NCI-H2029 (cell line): ENCODE measurements at regions not wholly inside any gene's neighbourhood (a gene's known extent, or its start where the extent isn't known, plus 50 kb on each side); places are given as distances from the start of the nearest gene placed in this dataset.

ENCODE experiments used
- DNase-seq: peaks from one replicate; lab custom pipeline; 2025; lab: John Stamatoyannopoulos, UW

DNA sequence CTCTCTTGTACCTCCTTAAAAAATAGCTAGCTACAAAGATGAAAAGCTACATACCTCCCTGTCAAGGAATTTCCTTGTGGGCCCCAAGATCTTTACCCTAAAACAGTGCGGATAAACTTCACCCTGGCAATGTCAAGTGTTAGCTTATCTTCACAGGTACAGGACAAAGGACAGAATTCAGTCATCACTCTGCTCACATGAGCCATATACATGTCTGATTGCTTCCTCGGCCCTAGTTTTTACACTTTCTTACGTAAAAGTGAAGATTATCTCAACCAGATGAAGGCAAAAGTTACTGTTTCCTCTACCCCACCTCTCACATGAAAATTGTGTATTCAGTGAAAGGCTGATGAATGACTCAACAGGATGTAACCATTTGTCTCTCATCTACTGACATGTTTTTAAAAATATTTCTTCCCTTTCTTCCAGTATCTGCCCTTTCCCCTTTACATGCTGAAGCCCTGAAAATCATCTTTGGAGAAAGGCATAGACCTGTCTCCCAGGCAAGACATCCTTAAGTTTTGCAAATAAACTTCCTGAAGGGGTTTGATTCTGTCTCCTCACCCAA is 890.1 kb downstream of the GALC start:
- DNase-seq, result no peak

DNA sequence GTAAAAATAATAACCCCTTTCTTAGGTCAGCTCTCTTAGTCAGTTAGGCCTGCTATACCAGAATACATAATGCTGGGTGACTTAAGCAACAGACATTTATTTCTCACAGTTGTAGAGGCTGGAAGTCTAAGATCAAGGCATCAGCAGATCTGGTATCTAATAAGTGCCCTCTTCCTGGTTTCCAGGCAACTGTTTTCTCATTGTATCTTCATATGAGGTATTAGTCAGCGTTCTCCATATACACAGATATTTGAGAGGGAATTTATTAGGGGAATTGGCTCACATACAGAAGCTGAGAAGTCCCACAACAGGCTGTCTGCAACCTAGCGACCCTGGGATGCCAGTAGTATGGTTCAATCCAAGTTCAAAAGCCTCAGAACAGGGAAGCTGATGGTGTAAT is 896.0 kb downstream of the GALC start:
- no peak for DNase-seq

- DNase-seq, result no peak
Measured at GRCh38 chr14:87094913-87095312, 898.1 kb downstream of the GALC start.

- DNase-seq, result no peak
Measured at GRCh38 chr14:87088588-87088987, 904.4 kb downstream of the GALC start.

GRCh38 chr14:87087881-87088280 is 905.1 kb downstream of the GALC start:
- DNase-seq, result no peak

- DNase-seq, result no peak
Measured at GRCh38 chr14:87084908-87085307, 908.1 kb downstream of the GALC start.

DNA sequence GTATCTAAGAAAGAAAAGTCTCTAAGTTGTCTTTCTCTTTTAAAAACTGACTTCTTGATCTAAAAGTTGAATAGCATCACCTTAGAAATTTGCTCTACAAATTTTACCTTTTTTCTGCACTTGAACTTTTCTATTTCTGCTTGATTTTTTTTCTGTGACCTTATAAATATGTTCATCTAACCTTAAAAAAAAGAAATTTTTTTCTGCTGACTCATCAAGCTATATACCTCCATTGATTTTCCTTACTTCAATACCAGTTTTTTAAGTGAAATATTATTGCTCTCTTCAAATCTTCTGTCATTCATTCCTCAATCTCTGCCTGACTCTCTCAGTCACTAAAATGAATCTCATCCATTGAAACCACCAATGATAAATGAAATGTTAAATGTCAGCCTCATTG is 910.1 kb downstream of the GALC start:
- DNase-seq, result no peak

GRCh38 chr14:87081004-87081403 is 912.0 kb downstream of the GALC start:
- no peak for DNase-seq

- no peak for DNase-seq
Measured at GRCh38 chr14:87080146-87080545, 912.8 kb downstream of the GALC start.

DNA sequence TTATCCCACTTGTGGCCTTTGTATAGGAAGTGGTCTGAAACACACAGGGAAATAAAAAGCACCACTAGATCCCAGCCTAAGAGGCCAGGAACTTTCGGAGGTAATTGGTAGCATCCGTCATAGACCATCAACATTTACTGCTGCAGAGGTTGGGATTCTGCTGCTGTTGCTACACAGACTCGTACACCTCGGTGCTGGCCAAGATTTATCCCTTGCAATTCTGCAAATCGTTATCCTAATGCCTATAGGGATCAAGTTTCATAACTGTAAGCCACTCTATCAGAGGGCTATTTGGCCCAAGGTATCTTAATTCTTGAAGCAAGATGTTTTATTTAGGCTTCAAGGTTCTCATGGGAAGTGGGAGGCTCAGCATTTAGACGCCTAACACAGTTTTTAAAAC is 913.6 kb downstream of the GALC start:
- DNase-seq, result no peak

DNA sequence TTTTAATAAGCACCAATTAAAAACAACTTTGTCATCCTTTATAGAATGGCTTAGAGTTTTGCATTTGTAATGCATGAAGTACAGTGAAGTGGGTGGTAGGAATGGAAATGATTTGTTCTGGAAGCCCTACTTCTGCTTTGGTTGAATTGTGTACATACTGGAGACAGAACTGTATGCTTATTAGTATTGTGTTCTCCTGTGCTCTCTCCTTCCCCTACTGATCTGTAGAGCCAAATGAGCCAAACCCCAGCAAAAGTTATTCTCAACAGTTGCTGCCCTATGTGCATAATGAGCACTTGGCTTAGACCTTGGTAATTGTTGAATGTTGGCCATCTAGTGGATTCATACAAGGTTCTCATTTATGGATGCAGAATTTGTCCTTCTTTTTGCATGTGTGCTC is 916.1 kb downstream of the GALC start:
- no peak for DNase-seq

GRCh38 chr14:87076146-87076545 is 916.8 kb downstream of the GALC start:
- no peak for DNase-seq

GRCh38 chr14:87073880-87074570 is 919.0 kb downstream of the GALC start:
- no peak for DNase-seq

DNA sequence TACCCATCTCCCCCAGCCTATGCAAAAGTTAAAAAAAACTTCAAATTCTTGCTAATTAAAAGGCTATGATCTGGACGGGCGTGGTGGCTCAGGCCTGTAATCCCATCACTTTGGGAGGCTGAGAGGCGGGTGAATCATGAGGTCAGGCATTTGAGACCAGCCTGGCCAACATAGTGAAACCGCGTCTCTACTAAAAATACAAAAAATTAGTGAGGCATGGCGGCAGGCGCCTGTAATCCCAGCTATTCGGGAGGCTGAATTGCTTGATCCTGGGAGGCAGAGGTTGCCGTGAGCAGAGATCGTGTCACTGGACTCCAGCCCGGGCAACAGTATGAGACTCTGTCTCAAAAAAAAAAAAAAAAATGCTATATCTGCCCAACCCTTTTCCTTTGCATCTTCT is 925.4 kb downstream of the GALC start:
- no peak for DNase-seq

DNA sequence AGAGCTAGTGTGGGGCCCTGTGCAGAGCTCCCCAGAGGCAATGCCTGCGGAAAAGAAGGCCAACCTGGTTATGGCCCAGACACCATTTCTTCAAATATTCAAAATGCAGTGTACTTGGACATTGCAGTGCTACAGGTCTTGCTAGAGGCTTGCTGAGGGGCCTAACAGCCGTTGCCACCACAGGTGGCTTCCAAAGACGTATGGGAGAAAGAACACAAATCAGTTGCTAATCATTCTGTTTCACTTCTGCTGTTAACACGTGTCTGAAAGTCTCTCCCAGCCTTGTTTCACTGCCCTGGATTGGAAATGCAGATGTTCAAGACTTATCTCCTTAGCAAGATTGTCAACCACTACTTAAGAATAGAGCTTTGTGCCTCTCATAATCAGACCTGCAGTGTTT is 925.9 kb downstream of the GALC start:
- DNase-seq, result no peak

DNA sequence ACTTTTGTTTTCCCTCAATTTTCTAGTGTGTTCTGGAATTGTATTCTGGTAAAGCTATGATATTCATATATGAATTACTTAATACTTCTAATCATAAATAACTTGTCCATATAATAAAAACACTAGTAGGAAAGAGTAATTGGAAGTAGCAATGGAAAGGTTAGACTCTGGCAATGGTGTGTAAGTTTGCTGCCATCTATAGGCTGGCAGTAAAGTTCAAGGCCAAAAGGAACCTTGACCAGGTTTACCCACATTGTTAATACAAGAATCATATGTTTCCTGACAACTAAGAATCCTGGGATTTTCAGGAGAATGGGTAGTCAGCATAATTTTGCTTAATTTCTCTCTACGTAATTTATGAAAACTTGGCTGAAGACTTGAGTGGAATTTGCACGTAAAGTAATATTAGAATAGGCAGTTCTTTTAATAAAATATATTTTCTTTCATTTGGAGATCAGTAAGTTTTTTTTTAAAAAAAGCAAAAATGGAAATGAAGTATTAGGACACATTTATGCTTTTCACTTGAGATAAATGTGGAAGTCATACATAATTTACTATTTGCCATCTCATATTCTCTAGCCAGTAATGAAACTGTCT is 926.7 kb downstream of the GALC start:
- no peak for DNase-seq

DNA sequence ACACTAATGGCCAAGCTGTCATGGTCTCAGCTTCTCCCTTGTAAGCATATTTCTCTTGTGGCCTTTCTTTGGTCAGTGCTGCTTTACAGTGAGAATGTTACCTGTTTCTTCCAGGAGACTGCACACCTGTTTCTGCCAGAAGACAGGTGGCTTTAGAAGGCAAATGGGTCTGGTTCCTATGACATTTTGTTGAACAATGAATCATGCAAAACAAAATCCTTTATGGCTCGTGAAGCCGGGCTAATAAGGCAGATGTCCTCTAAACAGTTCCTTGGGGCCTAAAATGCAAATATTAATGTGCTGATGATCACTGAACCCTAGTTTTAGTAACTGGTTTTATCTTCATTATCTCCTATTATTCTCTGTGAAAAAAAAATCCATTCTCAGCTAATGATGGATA is 927.6 kb downstream of the GALC start:
- DNase-seq, result no peak

DNA sequence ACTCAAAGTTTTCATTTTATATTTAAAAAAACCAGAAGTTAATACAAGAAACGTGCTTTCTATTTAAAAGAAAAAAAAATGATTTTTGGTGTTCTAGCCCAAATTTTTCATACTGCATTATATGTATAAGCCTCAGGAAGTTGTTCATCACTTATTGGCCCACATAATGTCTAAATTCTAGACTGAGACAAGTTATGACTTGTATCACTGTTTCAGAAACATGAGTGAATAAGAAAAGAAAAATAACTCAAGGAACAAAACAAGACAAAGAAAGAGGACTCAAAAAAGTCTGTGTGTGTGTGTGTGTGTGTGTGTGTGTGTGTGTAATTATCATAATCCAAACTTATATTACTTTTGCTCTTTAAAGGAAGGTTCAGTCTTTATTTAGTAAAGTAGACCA is 929.8 kb downstream of the GALC start:
- DNase-seq, result no peak

DNA sequence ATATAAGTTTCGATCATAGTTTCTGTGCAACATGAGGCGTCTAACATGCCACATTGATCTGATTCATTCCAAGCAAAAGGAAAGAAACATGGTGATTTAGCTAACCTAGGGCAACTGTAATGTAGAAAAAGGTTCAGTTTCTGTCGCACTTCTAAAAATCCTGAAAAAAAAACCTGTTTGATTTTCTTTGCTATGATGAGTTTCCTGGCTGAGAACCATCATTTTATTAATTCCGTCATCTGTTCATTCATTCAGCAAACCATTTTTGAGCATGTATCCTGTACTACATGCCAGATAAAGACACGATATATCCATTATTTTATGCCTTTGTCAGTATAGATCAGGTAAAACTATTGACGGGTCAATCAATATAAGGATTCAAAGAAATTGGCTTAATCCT is 932.6 kb downstream of the GALC start:
- no peak for DNase-seq

DNA sequence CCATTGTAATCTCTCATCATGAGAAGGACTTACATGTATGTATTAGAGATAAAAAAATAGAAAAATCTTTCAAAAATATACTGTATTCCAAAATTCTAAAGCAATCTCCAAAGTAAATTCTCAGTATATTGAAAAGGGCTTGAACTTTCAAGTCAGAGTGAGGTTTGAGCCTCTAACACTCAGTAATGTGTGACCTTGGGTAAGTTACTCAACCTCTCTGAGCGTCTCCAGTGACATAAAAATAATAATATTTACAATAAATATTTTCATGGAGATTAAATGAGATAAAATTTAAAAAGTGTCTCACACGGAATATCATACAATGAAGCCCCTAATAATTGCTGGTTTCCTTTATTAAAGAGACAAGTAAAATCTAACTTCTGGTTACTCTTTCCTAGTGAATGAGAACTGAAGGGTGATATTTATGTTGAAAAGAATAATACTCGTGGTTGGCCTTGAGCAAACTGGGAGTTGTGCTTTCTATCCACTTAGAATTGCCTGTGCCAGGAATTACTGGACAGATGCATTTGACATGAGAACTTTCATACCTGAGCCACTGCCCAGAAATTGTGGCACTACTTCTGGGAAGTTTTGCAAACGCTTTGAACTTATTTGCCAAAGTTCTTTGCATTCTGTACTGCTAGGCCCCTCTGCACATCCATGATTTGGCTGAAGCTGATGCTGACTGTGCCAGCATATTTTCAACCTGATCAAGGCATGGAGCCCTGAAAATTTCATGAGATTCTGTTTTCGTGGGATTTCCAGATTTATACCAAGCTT is 933.7 kb downstream of the GALC start:
- no peak for DNase-seq

- DNase-seq, result no peak
Measured at GRCh38 chr14:87055007-87055406, 938.0 kb downstream of the GALC start.

DNA sequence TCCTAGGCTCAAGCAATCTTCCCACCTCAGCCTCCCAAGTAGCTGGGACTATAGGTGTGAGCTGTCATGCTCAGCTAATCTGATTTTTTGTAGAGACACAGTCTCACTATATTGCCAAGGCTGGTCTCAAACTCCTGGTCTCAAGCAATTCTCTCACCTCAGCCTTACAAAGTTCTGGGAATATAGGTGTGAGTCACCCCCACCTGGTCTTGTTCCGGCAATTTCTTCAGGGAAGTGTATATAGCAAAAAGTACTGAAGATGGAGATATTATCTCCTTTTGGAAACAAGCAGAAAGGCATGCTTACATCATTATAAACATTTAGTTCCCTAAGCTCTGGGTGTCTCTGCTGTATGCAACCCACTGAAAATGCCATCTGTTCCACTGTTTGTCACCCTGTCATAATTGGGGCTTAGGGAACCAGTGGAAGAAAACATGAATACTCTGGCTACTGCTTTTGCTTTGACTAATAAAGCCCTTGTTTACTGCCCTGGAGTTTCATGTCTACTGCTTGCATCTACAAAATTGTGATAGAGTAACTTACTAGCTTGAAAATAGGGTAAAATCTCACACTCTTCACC is 940.2 kb downstream of the GALC start:
- no peak for DNase-seq

DNA sequence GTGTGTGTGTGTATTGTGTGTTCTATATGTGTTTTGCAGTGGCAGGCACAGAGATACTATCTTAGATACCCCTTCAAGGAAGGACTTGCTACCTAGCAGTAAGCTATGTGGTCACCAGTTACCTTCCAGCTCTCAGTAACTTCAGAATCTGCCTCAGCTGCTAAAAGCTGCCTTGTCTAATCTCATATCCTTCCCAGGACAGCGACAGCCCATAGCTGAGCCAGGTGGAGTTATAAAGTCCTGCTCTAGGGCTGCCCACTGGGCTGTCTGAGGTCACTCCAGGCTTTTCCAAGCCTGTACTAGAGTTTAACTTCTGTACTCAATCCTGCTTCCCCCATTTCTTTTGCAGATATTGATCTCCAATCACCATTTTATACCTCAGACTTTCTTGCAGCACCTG is 942.6 kb downstream of the GALC start:
- no peak for DNase-seq
